ENCODE measurements at regions not wholly inside any gene's neighbourhood (a gene's known extent, or its start where the extent isn't known, plus 50 kb on each side); places are given as distances from the start of the nearest gene placed in this dataset.

GRCh38 chr5:119948162-119948561 lies 318.8 kb downstream of the FAM170A start:
- no peaks in the 10 kb centered on the region for H3K9me1 ChIP-seq (ENCODE audit: control insufficient read depth, insufficient read depth, low read length)
- ATAC-seq: no peak
- no peaks in the 10 kb centered on the region for H3K27me3 ChIP-seq (ENCODE audit: control insufficient read depth in 2 of 2, insufficient read depth in 2 of 2, low read length in 2 of 2)
- no peak overlapping the region for H3K9ac ChIP-seq (ENCODE audit: insufficient read depth in 1 of 2, low read depth in 2 of 2, low read length in 2 of 2)
- H3K4me1 ChIP-seq (replicated peaks in 1 of 2; ENCODE audit: control insufficient read depth in 2 of 2, insufficient read depth in 2 of 2, low read length in 2 of 2): no peaks in the 10 kb centered on the region
- no peak for DNase-seq (ENCODE audit: extremely low read depth in 1 of 4, low spot score in 3 of 4)
- intact Hi-C loops (cut with micrococcal nuclease) (no loop called here), in situ Hi-C loops (cut with MboI) (no loop called here)
- CTCF ChIA-PET (ENCODE audit: low intra/inter-chr PET ratio): no interaction called here
- WGBS (ENCODE audit: insufficient coverage, low coverage, missing lambda C conversion rate): 0% methylated on average over 1 of the region's 1 CpG
- no TSS peak for BruUV-seq (replicated peaks)
- TF ChIP-seq PREB (CRISPR knock-in tag; IDR thresholded peaks at IDR 0.05) (no peak), POLR2AphosphoS2 (IDR thresholded peaks at IDR 0.05; ENCODE audit: low read length) (no peak), UBTF (IDR thresholded peaks at IDR 0.05; ENCODE audit: borderline replicate concordance in 1 of 2, low read depth in 2 of 2, low read length in 2 of 2) (no peak)
- H3K4me2 ChIP-seq (ENCODE audit: insufficient read depth, low read length): no peak overlapping the region
- POLR2A ChIA-PET: no interaction called here
- H3K9me3 ChIP-seq (replicated peaks; ENCODE audit: control insufficient read depth, insufficient read depth, low read depth, low read length): no peaks in the 10 kb centered on the region
- no peak for FAIRE-seq
- H3K79me2 ChIP-seq (ENCODE audit: control insufficient read depth, insufficient read depth, low read length): no peaks in the 10 kb centered on the region
- H2AFZ ChIP-seq (ENCODE audit: low read depth, low read length): no peak overlapping the region
- no peaks in the 10 kb centered on the region for H4K20me1 ChIP-seq (replicated peaks; ENCODE audit: control insufficient read depth, insufficient read depth, low read length)
- H3K27ac ChIP-seq (ENCODE audit: extremely low read depth, low read depth, low read length): no peak overlapping the region
- no peaks in the 10 kb centered on the region for H3K36me3 ChIP-seq (ENCODE audit: control insufficient read depth, insufficient read depth, low read length)
- H3K4me3 ChIP-seq: no peak overlapping the region

Measured in K562 (cell line).